ENCODE measurements at regions not wholly inside any gene's neighbourhood (a gene's known extent, or its start where the extent isn't known, plus 50 kb on each side); places are given as distances from the start of the nearest gene placed in this dataset.

DNA sequence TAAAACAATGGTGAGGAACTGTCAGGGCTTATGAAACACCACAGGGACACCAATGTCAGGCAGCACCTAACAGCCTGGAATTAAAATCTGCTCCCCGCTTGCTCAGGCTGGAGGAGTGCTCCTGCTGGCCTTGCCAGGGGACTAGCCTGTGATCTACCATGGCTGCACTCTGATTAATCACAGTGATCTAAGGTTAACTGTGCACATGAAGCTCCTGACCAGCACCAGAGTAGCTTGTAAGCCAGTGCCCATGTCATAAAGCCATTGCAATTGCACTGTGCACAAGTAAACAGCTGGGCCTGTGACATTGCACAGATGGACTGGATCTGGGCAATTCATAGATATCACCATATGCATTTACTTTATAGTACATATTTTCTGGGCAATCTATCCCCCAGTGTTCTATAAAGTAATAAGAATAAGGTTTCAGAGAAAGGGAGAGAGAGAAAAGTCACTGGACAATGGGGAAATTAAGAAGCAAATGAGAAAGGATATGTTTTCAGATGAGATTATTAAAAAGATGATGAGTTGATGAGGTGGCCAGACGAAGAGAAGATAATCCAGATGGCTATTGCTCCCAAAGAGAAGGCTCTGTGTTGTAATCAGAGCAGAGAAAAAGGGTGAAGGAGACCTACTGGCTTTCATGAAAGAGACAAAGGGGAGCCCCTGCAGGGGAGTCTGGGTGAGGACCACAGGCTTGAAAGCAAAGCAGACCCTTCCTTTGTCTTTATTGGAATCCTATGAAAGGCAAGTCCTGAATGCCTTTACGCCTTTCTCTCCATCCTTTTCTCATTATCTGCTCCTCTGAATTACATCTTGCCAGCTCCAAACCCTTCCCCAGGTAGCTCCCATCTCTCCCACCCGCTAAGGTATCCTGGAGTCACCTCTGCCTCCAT lies 145.8 kb downstream of the SLC38A6 start:
- Histone ChIP-seq H3K4me3 (no peak overlapping the region), H3K27ac (no peak overlapping the region)
- DNase-seq (ENCODE audit: low spot score) = no peak
- TF ChIP-seq, protein P1, sequence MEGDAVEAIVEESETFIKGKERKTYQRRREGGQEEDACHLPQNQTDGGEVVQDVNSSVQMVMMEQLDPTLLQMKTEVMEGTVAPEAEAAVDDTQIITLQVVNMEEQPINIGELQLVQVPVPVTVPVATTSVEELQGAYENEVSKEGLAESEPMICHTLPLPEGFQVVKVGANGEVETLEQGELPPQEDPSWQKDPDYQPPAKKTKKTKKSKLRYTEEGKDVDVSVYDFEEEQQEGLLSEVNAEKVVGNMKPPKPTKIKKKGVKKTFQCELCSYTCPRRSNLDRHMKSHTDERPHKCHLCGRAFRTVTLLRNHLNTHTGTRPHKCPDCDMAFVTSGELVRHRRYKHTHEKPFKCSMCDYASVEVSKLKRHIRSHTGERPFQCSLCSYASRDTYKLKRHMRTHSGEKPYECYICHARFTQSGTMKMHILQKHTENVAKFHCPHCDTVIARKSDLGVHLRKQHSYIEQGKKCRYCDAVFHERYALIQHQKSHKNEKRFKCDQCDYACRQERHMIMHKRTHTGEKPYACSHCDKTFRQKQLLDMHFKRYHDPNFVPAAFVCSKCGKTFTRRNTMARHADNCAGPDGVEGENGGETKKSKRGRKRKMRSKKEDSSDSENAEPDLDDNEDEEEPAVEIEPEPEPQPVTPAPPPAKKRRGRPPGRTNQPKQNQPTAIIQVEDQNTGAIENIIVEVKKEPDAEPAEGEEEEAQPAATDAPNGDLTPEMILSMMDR (IDR thresholded peaks at IDR 0.05) = no peak

DNA sequence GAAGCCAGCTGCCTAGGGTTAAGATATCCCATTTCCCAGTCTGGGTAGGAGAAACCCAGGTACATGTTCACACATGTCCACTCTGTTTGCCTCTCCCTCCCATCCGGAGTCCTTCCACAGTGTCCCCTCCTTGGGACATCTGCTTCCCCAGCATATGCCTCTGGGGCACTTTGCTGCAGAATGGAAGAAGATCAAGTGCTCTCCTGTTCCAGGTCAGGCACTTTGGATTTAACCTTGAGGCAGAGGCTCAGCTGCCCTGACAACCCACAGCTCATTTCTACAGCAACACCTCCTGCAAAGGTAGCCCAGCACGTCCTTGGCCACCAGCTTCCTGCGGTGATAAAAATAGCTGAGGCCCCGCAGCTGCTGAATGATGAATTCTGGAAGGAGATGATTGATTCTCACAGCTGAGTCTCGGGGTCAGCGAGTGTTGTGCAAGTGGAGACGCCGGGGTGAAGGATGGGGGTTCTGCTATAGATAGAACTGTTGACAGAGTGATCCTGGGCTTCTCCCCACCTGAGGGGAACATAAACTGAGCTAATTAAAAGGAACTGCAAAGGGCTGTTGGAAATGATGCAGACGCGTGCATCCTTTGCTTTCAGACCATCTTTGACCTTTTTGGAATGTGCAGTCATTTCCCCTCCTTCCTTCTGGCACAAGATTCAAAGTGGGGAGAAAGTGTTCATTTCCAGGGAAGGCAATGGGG lies 145.0 kb downstream of the SLC38A6 start:
- DNase-seq (ENCODE audit: low spot score) = no peak
- no peak overlapping the region for H3K4me3 ChIP-seq
- TF ChIP-seq, protein P1 (IDR thresholded peaks at IDR 0.05) = no peak
- H3K27ac ChIP-seq = no peak overlapping the region

GRCh38 chr14:61125041-61125866 lies 144.2 kb downstream of the SLC38A6 start:
- no peak for DNase-seq (ENCODE audit: low spot score)
- H3K4me3 ChIP-seq = no peak overlapping the region
- H3K27ac ChIP-seq = no peak overlapping the region
- TF ChIP-seq, protein P1 (IDR thresholded peaks at IDR 0.05) = no peak

DNA sequence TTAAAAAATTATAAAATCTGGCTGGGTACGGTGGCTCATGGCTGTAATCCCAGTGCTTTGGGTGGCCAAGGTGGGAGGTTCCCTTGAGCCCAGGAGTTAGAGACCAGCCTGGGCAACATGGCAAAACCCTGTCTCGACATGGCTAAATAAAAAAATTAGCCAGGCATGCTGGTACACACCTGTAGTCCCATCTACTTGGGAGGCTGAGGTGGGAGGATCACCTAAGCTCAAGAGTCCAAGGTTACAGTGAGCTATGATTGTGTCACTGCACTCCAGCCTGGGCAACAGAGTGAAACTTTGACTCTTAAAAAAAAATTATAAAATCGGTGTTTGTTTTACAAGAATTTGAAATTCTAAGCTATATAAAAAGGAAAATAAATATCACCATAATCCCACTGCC lies 141.8 kb downstream of the SLC38A6 start:
- Histone ChIP-seq H3K4me3 (no peak overlapping the region), H3K27ac (no peak overlapping the region)
- DNase-seq (ENCODE audit: low spot score) = no peak
- TF ChIP-seq, protein P1 (IDR thresholded peaks at IDR 0.05) = no peak

DNA sequence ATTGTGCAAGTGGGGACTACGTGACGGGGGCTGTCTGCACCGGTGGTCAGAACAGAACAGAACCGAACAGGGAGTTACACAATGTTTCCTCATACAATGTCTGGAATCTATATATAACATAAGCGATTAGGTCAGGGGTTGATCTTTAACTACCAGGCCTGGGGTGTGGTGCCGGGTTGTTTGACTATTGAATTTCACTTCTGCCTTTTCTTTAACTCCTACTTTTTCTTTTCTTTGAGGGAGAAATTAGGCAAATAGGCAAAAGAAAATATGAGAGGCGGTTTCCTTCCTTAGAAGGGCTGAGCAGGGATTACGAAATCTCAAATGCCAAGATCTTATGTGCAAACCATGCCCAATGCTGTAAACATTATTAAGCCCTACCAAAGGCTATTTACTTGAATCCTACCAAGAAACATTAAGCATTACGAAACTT lies 140.3 kb downstream of the SLC38A6 start:
- TF ChIP-seq, protein P1 (IDR thresholded peaks at IDR 0.05) = no peak

GRCh38 chr14:61120576-61120975 lies 139.5 kb downstream of the SLC38A6 start:
- Histone ChIP-seq H3K4me3 (no peak overlapping the region), H3K27ac (no peak overlapping the region)
- DNase-seq (ENCODE audit: low spot score) = no peak
- TF ChIP-seq, protein P1 (IDR thresholded peaks at IDR 0.05) = no peak

More for the DNA sequence above, 140.3 kb downstream of the SLC38A6 start:
- no peak overlapping the region for H3K4me3 ChIP-seq
- DNase-seq (ENCODE audit: low spot score) = no peak
- no peak overlapping the region for H3K27ac ChIP-seq

Data from coronary artery (tissue), 2 donors.